Left lung (tissue), 4 donors: ENCODE measurements at regions not wholly inside any gene's neighbourhood (a gene's known extent, or its start where the extent isn't known, plus 50 kb on each side); places are given as distances from the start of the nearest gene placed in this dataset.

Experiments used
- ATAC-seq: fragments of 200-7000 bp; cut with Tn5 transposase; one replicate; pipeline ENCODE4 v1.9.1; 2020; ENCODE audit warnings: moderate library complexity
- DNase-seq, 4 donors: peaks; one replicate each; pipeline ENCODE4 v3.0.0-alpha.2; 2013 to 2020
- H3K27ac ChIP-seq, 2 donors: fragments of 200-600 bp; sonication (generic) in 1 of 2; one replicate each; pipeline versions ENCODE4 v1.5.0 to v1.8.0; 2020 to 2021
- H3K27me3 ChIP-seq, 2 donors: fragments of 200-600 bp; sonication (generic) in 1 of 2; one replicate each; pipeline versions ENCODE4 v1.5.0 to v1.8.0; 2020 to 2021
- H3K36me3 ChIP-seq, 2 donors: fragments of 200-600 bp; sonication (generic) in 1 of 2; one replicate each; pipeline versions ENCODE4 v1.5.0 to v1.8.0; 2020 to 2021
- H3K4me1 ChIP-seq, 2 donors: fragments of 200-600 bp; one replicate each; pipeline ENCODE4 v1.8.0; 2021
- H3K4me3 ChIP-seq, 2 donors: fragments of 200-600 bp; sonication (generic) in 1 of 2; one replicate each; pipeline versions ENCODE4 v1.5.0 to v1.8.0; 2020 to 2021; ENCODE audit warnings: mild to moderate bottlenecking in 1 of 2
- H3K9me3 ChIP-seq, 2 donors: fragments of 200-600 bp; sonication (generic) in 1 of 2; one replicate each; pipeline versions ENCODE4 v1.5.0 to v1.8.0; 2020 to 2021
- CTCF ChIP-seq, 2 donors: fragments of 200-600 bp; sonication (generic) in 1 of 2; IDR thresholded peaks; one replicate each; pipeline versions ENCODE4 v1.5.0 to v1.8.0; 2021; ENCODE audit warnings: antibody characterized with exemption in 2 of 2
- intact Hi-C, 2 donors: fragments of 100-400 bp; cut with DNase I; formaldehyde crosslinking; loops; one replicate each; pipeline versions ENCODE4 v1.11.2 to v1.14.2; 2022
- donor health status: DM: no; HTN: yes; CAD: no.
- donor health status: DM: no; HTN: no; CAD: no.

- DNase-seq, result no peak
- intact Hi-C loops, result no loop called here
- no peak for ATAC-seq
- Histone ChIP-seq H3K27ac (no peak overlapping the region), H3K9me3 (no peaks in the 10 kb centered on the region), H3K36me3 (no peaks in the 10 kb centered on the region), H3K4me3 (no peak overlapping the region), H3K27me3 (peaks cover 0 to 5% of the 10 kb centered on the region in 2 donors), H3K4me1 (peaks cover 0 to 8% of the 10 kb centered on the region in 2 donors)
- TF ChIP-seq CTCF (IDR thresholded peaks at IDR 0.05), result no peak
Observed at GRCh38 chr2:7904319-7904718, 777.5 kb upstream of the ID2 start.

DNA sequence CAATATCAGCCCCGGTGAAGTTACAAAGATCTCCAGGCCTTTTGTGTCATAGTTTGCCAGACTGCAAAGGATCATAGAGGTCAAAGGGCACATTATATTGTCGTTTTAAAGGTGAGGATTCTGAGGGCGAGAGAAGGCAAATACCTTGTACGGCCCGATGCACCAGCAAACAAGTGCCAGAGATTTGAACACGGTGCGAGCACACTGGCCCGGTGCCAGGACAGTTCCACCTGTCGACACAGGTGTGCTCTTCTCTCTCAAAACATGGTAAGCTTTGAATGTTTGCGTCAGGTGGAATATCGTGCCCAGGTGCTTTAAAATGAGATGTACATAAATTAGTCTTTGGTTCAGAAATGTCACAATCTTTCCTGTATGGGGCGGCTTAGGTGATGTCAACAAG, 776.1 kb upstream of the ID2 start:
- no peak overlapping the region for H3K27ac ChIP-seq
- intact Hi-C loops, result no loop called here
- H3K27me3 ChIP-seq, result peaks cover 0 to 5% of the 10 kb centered on the region in 2 donors
- H3K36me3 ChIP-seq, result no peaks in the 10 kb centered on the region
- H3K4me1 ChIP-seq, result no peaks in the 10 kb centered on the region
- no peaks in the 10 kb centered on the region for H3K9me3 ChIP-seq
- ATAC-seq (no peak), DNase-seq (no peak)
- no peak overlapping the region for H3K4me3 ChIP-seq
- no peak for TF ChIP-seq CTCF (IDR thresholded peaks at IDR 0.05)

DNA sequence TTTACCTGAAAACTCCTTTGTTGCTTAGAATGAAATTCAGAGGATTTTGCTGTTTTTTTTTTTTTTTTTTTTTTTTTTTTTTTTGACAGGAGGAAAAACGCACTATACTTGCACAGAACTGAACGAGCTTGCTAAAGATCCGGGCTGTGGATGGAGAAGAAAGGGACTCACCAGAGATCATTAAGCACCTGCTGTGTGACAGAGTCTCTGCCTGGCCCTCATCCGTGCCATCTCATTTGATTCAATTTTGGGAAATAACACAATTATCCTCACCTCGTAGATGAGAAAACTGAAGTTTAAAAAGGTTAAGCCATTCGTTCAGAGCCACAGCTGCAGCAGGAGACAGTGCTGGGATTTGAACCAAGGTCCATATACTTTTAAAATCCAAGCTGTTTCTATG, 775.4 kb upstream of the ID2 start:
- TF ChIP-seq CTCF (IDR thresholded peaks at IDR 0.05), result no peak
- DNase-seq, result no peak
- Histone ChIP-seq H3K9me3 (no peaks in the 10 kb centered on the region), H3K4me3 (no peak overlapping the region), H3K27me3 (peaks cover 0 to 5% of the 10 kb centered on the region in 2 donors), H3K27ac (no peak overlapping the region), H3K4me1 (no peaks in the 10 kb centered on the region), H3K36me3 (no peaks in the 10 kb centered on the region)
- intact Hi-C loops, result no loop called here
- no peak for ATAC-seq

GRCh38 chr2:7907041-7907440, 774.8 kb upstream of the ID2 start:
- no peaks in the 10 kb centered on the region for H3K36me3 ChIP-seq
- H3K4me1 ChIP-seq, result no peaks in the 10 kb centered on the region
- no peak for ATAC-seq
- intact Hi-C loops, result no loop called here
- no peak overlapping the region for H3K27ac ChIP-seq
- H3K9me3 ChIP-seq, result no peaks in the 10 kb centered on the region
- peaks cover 0 to 5% of the 10 kb centered on the region in 2 donors for H3K27me3 ChIP-seq
- no peak for DNase-seq
- TF ChIP-seq CTCF (IDR thresholded peaks at IDR 0.05), result no peak
- no peak overlapping the region for H3K4me3 ChIP-seq

GRCh38 chr2:7910752-7911151, 771.1 kb upstream of the ID2 start:
- no peak overlapping the region for H3K27ac ChIP-seq
- intact Hi-C loops, result no loop called here
- ATAC-seq (no peak), DNase-seq (no peak)
- H3K4me3 ChIP-seq, result no peak overlapping the region
- H3K36me3 ChIP-seq, result no peaks in the 10 kb centered on the region
- TF ChIP-seq CTCF (IDR thresholded peaks at IDR 0.05), result no peak
- no peaks in the 10 kb centered on the region for H3K4me1 ChIP-seq
- H3K9me3 ChIP-seq, result no peaks in the 10 kb centered on the region
- no peaks in the 10 kb centered on the region for H3K27me3 ChIP-seq
